NT2/D1 (cell line): ENCODE measurements at regions not wholly inside any gene's neighbourhood (a gene's known extent, or its start where the extent isn't known, plus 50 kb on each side); places are given as distances from the start of the nearest gene placed in this dataset.

Experiments
- DNase-seq: peaks from one replicate; pipeline ENCODE4 v3.0.0-alpha.2; 2011; ENCODE audit warnings: low read depth, low spot score
- H3K27me3 ChIP-seq: 2 replicates; pipeline ENCODE4 v1.6.0; 2011; ENCODE audit warnings: mild to moderate bottlenecking; ENCODE audit not compliant: insufficient read length, insufficient read depth
- H3K36me3 ChIP-seq: 2 replicates; pipeline ENCODE4 v1.6.1; 2011; ENCODE audit warnings: mild to moderate bottlenecking, low read length, mixed read lengths; ENCODE audit not compliant: insufficient read depth, insufficient read length
- H3K4me1 ChIP-seq: 2 replicates; pipeline ENCODE4 v1.5.1; 2011; ENCODE audit not compliant: insufficient read depth, insufficient read length
- H3K4me3 ChIP-seq: 2 replicates; pipeline ENCODE4 v1.5.1; 2011; ENCODE audit warnings: low read depth; ENCODE audit not compliant: insufficient read length
- H3K9ac ChIP-seq: 2 replicates; pipeline ENCODE4 v1.6.0; 2011; ENCODE audit warnings: low read depth; ENCODE audit not compliant: insufficient read length
- H3K9me3 ChIP-seq: 2 replicates; pipeline ENCODE4 v1.5.1; 2011; ENCODE audit warnings: mild to moderate bottlenecking, low read length; ENCODE audit not compliant: insufficient read depth
- SUZ12 ChIP-seq: IDR thresholded peaks from 2 replicates; pipeline ENCODE4 v1.6.1; 2011; ENCODE audit not compliant: insufficient read length, insufficient read depth; ENCODE audit errors: extremely low read depth
- YY1 ChIP-seq: IDR thresholded peaks from 2 replicates; pipeline ENCODE4 v1.6.1; 2011; ENCODE audit not compliant: insufficient read length, insufficient read depth
- ZNF274 ChIP-seq: IDR thresholded peaks from 2 replicates; pipeline ENCODE4 v1.6.1; 2011; ENCODE audit warnings: mild to moderate bottlenecking, low read depth, low read length

- H3K27me3 ChIP-seq = no peaks in the 10 kb centered on the region
- H3K36me3 ChIP-seq = no peaks in the 10 kb centered on the region
- TF ChIP-seq ZNF274 = no peak
- TF ChIP-seq SUZ12 = no peak
- TF ChIP-seq YY1 = no peak
- no peaks in the 10 kb centered on the region for H3K9me3 ChIP-seq
- no peak for DNase-seq
- H3K9ac ChIP-seq = no peak overlapping the region
- no peaks in the 10 kb centered on the region for H3K4me1 ChIP-seq
- no peak overlapping the region for H3K4me3 ChIP-seq
Measured at GRCh38 chr5:85017261-85017660, 632.6 kb upstream of the EDIL3 start.

- H3K9me3 ChIP-seq = peaks cover 6% of the 10 kb centered on the region; the same call in 1 of the 2 replicates
- H3K27me3 ChIP-seq = no peaks in the 10 kb centered on the region
- no peak overlapping the region for H3K9ac ChIP-seq
- DNase-seq = no peak
- H3K4me1 ChIP-seq = no peaks in the 10 kb centered on the region
- TF ChIP-seq ZNF274 (no peak), YY1 (no peak), SUZ12 (no peak)
- no peaks in the 10 kb centered on the region for H3K36me3 ChIP-seq
- H3K4me3 ChIP-seq = no peak overlapping the region
Measured at GRCh38 chr5:85030316-85031084, 645.8 kb upstream of the EDIL3 start.

DNA sequence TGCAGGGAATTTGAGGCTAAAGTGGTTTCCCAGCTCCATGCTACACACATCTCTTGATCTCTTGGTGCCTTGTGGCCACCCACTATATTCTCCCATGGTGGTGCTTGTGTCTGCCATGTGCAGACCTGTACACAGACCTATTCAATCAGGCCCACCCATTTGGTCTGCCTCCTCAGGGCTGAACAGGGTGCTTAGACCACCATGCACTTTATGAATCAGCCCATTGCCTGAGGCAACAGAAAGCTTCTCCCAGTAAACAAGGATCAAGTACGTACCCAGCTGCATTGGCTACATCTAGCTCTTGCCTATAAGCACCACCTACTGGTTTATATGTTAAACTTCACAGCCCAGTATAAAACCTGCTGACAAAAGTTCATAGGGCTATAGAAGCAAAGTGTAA lies 664.3 kb upstream of the EDIL3 start:
- Histone ChIP-seq H3K9ac (no peak overlapping the region), H3K4me1 (no peaks in the 10 kb centered on the region), H3K36me3 (no peaks in the 10 kb centered on the region), H3K4me3 (no peak overlapping the region), H3K9me3 (no peaks in the 10 kb centered on the region), H3K27me3 (no peaks in the 10 kb centered on the region)
- DNase-seq = no peak
- TF ChIP-seq YY1 (no peak), ZNF274 (no peak), SUZ12 (no peak)

- Histone ChIP-seq H3K27me3 (no peaks in the 10 kb centered on the region), H3K9me3 (no peaks in the 10 kb centered on the region), H3K9ac (no peak overlapping the region), H3K36me3 (no peaks in the 10 kb centered on the region), H3K4me3 (no peak overlapping the region), H3K4me1 (no peaks in the 10 kb centered on the region)
- DNase-seq = no peak
- TF ChIP-seq SUZ12 (no peak), YY1 (no peak), ZNF274 (no peak)
Measured at GRCh38 chr5:85052826-85053225, 668.1 kb upstream of the EDIL3 start.

GRCh38 chr5:85069659-85070640 lies 685.3 kb upstream of the EDIL3 start:
- H3K4me1 ChIP-seq = no peaks in the 10 kb centered on the region
- no peaks in the 10 kb centered on the region for H3K36me3 ChIP-seq
- TF ChIP-seq YY1 (no peak), SUZ12 (no peak), ZNF274 (no peak)
- no peak overlapping the region for H3K9ac ChIP-seq
- no peaks in the 10 kb centered on the region; the same call in 1 of the 2 replicates for H3K9me3 ChIP-seq
- H3K4me3 ChIP-seq = no peak overlapping the region
- DNase-seq = no peak
- no peaks in the 10 kb centered on the region for H3K27me3 ChIP-seq

DNA sequence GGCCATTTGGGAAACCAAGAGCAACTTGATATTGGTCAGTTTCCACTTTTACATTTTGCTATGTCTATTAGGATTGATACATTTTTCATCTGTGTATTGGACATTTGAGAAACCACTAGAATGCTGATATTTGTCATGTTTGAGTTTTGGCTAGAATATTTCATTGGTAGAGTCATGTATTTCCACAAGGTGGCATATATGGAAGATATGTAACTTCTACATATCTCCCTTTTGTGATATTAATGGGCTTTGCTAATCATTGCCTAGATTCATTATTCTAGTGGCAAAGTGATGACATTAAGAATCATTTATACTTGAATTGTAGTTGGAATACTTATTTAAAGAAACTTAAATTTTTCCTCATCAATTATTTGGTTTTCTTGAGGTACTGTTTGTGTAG lies 692.9 kb upstream of the EDIL3 start:
- Histone ChIP-seq H3K27me3 (no peaks in the 10 kb centered on the region), H3K9me3 (no peaks in the 10 kb centered on the region), H3K4me3 (no peak overlapping the region), H3K9ac (no peak overlapping the region), H3K4me1 (no peaks in the 10 kb centered on the region), H3K36me3 (no peaks in the 10 kb centered on the region)
- TF ChIP-seq SUZ12 (no peak), ZNF274 (no peak), YY1 (no peak)
- DNase-seq = no peak

DNA sequence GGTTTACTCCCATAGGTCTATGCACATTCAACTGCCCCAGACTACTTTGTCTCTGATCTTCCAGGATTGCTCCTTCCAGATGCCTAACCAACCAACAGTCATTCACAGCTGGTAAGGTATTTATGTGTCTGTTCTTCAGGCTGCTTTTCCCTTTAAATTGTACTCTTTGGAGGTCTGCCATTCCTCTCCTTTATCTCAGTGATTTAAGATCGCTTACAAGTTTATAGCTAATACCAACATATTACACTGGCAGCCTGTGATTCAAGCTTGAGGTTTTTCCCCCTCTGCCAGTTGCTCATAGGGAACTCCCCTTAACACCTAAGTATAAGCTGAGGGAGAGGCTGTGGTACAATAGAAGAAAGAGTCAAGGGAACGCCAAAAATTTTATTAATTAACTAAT lies 711.7 kb upstream of the EDIL3 start:
- TF ChIP-seq SUZ12 (no peak), YY1 (no peak), ZNF274 (no peak)
- Histone ChIP-seq H3K9ac (no peak overlapping the region), H3K4me3 (no peak overlapping the region), H3K36me3 (no peaks in the 10 kb centered on the region), H3K9me3 (no peaks in the 10 kb centered on the region), H3K27me3 (no peaks in the 10 kb centered on the region), H3K4me1 (no peaks in the 10 kb centered on the region)
- DNase-seq = no peak
